AG04449 (cell line): ENCODE measurements at regions not wholly inside any gene's neighbourhood (a gene's known extent, or its start where the extent isn't known, plus 50 kb on each side); places are given as distances from the start of the nearest gene placed in this dataset.
"Not testable (repeated sequence)": the region's sequence is repeated elsewhere in the genome, so short reads cannot be mapped to it uniquely, and the experiment has no call there.

Experiments
- CTCF ChIA-PET: fragments of 350-600 bp; formaldehyde crosslinking; extraction: SDS; loops from one replicate; lab custom pipeline; 2021; ENCODE audit warnings: antibody characterized with exemption; lab: Yijun Ruan, JAX
- POLR2A ChIA-PET: fragments of 400-600, 350-600 bp; formaldehyde crosslinking; extraction: SDS; loops from one replicate; lab custom pipeline; 2020; ENCODE audit warnings: antibody characterized with exemption, inconsistent platforms; lab: Yijun Ruan, JAX
- DNase-seq: peaks from one replicate; pipeline ENCODE4 v3.0.0-alpha.2; 2010; ENCODE audit warnings: low read depth, low spot score
- H3K4me3 ChIP-seq: 2 replicates; pipeline ENCODE4 v1.5.1; 2011; ENCODE audit warnings: low read depth, mild to moderate bottlenecking, control low read depth, low read length
- TF ChIP-seq, protein P1 (sequence below): IDR thresholded peaks from one replicate; pipeline ENCODE4 v1.5.1; 2011; ENCODE audit warnings: mild to moderate bottlenecking, moderate library complexity, low read length, control low read depth, inconsistent platforms; ENCODE audit not compliant: insufficient read depth; ENCODE audit errors: missing control alignments

DNA sequence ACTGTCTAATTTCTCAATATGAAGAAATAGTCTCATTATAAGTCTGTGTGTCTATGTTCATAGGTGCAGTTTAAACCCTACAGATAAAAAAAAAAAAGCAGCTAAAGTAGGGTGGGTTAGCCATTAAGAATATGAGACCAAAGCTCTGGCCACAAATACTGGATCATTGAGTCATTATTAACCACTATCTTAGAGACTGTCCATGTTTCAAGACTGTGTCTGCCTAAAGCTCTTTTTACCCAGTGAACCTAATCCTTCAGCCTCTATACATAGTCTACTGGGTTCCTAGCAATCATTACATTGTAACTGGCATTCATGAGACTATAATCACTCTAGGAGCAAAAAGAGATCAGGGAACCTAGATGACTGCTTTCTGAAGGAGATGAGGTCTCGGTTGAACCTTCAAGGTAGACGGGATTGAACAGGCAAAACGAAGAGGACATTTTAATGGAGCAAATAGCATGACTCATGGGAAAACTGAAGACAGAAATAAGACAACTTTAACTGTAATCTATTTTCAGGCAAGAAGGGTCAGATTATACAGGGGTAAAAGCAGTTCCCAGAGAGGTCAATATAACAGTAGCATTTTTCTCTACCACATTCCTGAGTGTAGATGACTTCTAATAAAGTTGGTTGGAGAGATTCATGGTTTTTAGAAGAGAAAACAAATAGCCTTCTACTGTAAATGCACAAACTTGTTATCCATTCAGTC is 64.0 kb upstream of the FIBIN start:
- CTCF ChIA-PET = interaction anchor here (1.3 kb wide), 1 partner anchor 99 kb away, joined by 3 read pairs; no protein-coding TSS in a partner anchor
- H3K4me3 ChIP-seq = no peak overlapping the region
- DNase-seq = no peak
- POLR2A ChIA-PET = no interaction called here
- TF ChIP-seq, protein P1, sequence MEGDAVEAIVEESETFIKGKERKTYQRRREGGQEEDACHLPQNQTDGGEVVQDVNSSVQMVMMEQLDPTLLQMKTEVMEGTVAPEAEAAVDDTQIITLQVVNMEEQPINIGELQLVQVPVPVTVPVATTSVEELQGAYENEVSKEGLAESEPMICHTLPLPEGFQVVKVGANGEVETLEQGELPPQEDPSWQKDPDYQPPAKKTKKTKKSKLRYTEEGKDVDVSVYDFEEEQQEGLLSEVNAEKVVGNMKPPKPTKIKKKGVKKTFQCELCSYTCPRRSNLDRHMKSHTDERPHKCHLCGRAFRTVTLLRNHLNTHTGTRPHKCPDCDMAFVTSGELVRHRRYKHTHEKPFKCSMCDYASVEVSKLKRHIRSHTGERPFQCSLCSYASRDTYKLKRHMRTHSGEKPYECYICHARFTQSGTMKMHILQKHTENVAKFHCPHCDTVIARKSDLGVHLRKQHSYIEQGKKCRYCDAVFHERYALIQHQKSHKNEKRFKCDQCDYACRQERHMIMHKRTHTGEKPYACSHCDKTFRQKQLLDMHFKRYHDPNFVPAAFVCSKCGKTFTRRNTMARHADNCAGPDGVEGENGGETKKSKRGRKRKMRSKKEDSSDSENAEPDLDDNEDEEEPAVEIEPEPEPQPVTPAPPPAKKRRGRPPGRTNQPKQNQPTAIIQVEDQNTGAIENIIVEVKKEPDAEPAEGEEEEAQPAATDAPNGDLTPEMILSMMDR = no peak

GRCh38 chr11:26930518-26931247 is 63.2 kb upstream of the FIBIN start:
- TF ChIP-seq, protein P1 = no peak
- no peak overlapping the region for H3K4me3 ChIP-seq
- ChIA-PET POLR2A (interaction anchor here (0.7 to 1.0 kb wide), 4 partner anchors 14 to 65 kb away, joined by 3 to 4 read pairs (median 4); partner anchors contain the start of gene FIBIN), CTCF (no interaction called here)
- DNase-seq = no peak

DNA sequence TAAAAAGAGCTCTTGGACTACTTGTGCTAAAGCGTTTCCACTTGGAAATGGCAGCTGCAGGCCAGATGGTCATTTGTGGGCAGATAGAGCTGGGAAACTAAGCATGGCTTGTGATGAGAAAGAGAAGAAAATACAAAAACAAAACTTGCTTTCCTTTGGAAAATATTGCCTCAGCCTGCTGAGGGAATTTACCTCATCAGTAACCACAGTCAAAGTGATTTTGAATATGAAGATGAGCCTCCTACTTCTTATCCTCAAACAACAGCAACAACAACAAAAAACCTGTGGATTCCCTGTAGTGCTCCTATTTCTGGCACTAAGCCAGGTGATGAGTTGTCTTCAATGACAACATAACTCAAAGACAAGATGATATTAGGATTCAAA is 62.7 kb upstream of the FIBIN start:
- no peak for DNase-seq
- POLR2A ChIA-PET = interaction anchor here (0.8 to 1.0 kb wide), 3 partner anchors 16 to 64 kb away, joined by 3 to 4 read pairs (median 4); partner anchors contain the start of gene FIBIN
- TF ChIP-seq, protein P1 = no peak
- H3K4me3 ChIP-seq = no peak overlapping the region
- CTCF ChIA-PET = no interaction called here

DNA sequence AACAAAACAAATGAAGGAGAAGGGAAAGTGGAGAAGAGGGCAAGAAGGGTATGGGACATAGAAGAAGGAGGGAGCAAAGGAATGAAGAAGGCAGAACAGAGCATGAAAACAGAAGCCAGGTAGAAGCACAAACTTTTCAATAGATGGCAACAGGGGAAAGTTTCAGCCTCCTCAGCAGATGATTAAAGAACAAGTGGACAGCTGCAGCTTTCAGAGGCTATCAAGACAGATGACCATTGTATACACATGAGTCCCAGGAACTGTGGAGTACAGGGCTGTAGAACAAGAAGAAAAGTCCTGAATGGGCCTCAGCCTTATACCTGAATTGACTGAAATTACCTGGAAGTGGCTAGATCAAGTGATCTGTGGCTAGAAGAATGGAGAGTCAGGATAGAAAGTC is 62.0 kb upstream of the FIBIN start:
- H3K4me3 ChIP-seq = no peak overlapping the region
- TF ChIP-seq, protein P1 = no peak
- no peak for DNase-seq
- ChIA-PET POLR2A (no interaction called here), CTCF (no interaction called here)

DNA sequence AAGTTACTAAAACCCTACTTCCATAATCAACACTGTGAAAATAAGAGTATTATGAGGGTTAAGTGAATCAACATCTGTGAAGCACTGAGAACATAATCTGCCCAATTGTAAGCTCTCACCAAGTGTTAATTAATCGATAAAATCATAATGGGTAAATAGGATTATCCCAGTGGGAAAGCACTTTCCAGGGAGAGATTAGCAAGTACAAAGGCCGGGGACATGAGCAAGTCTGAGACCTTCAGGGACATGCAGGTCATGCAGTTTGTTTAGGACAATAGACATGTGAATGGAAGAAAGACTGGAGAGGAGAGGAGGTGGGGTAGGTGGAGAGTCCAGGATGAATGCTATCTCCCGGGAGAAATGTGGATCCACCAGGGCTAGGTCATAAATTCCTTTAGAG is 57.8 kb upstream of the FIBIN start:
- H3K4me3 ChIP-seq = no peak overlapping the region
- TF ChIP-seq, protein P1 = no peak
- DNase-seq = no peak
- POLR2A ChIA-PET = no interaction called here
- CTCF ChIA-PET = no interaction called here

GRCh38 chr11:26937386-26937785 is 56.5 kb upstream of the FIBIN start:
- CTCF ChIA-PET = no interaction called here
- POLR2A ChIA-PET = no interaction called here
- TF ChIP-seq, protein P1 = no peak
- no peak overlapping the region for H3K4me3 ChIP-seq
- DNase-seq = no peak

DNA sequence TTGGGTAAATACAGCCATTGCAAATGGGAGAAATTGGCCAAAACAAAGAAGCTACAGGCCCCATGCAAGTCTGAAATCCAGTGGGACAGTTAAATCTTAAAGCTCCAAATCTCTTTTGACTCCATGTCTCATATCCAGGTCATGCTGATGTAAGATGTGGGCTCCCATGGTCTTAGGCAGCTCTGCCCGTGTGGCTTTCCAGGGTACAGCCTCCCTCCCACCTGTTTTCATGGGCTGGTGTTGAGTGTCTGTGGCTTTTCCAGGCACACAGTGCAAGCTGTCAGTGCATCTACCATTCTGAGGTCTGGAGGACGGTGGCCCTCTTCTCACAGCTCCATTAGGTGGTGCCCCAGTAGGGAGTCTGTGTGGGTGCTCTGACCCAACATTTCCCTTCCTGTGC is 53.4 kb upstream of the FIBIN start:
- H3K4me3 ChIP-seq, CTCF ChIA-PET, DNase-seq, POLR2A ChIA-PET: not testable (repeated sequence)
